Astrocyte (in vitro differentiated cells and primary cell): ENCODE measurements at regions not wholly inside any gene's neighbourhood (a gene's known extent, or its start where the extent isn't known, plus 50 kb on each side); places are given as distances from the start of the nearest gene placed in this dataset.

Experiments
- DNase-seq: peaks from one replicate; pipeline ENCODE4 v3.0.0-alpha.2; 2010; ENCODE audit warnings: low read depth
- FAIRE-seq: peaks from 2 replicates; lab custom pipeline; 2011; peaks lifted over from hg19 to GRCh38; lab: Jason Lieb, UNC
- H2AFZ ChIP-seq: 2 replicates; pipeline ENCODE4 v1.6.0; 2012; ENCODE audit warnings: low read depth, low read length, inconsistent platforms
- H3K27ac ChIP-seq: 2 replicates; pipeline ENCODE4 v1.5.1; 2011; ENCODE audit warnings: low read depth, low read length, inconsistent platforms
- H3K27me3 ChIP-seq: 2 replicates; pipeline ENCODE4 v1.6.0; 2011; ENCODE audit warnings: low read length, inconsistent platforms; ENCODE audit not compliant: insufficient read depth
- H3K36me3 ChIP-seq: 2 replicates; pipeline ENCODE4 v1.5.1; 2011; ENCODE audit warnings: low read length, inconsistent platforms; ENCODE audit not compliant: insufficient read depth
- H3K4me1 ChIP-seq: 2 replicates; pipeline ENCODE4 v1.5.1; 2011; ENCODE audit warnings: low read length, inconsistent platforms; ENCODE audit not compliant: insufficient read depth
- H3K4me2 ChIP-seq: 2 replicates; pipeline ENCODE4 v1.6.0; 2012; ENCODE audit warnings: low read length, inconsistent platforms
- H3K4me3 ChIP-seq: 2 replicates; pipeline ENCODE4 v1.5.1; 2011; ENCODE audit warnings: low read depth, mild to moderate bottlenecking, low read length, inconsistent platforms; ENCODE audit not compliant: insufficient read depth
- H3K79me2 ChIP-seq: 2 replicates; pipeline ENCODE4 v1.6.0; 2012; ENCODE audit warnings: mild to moderate bottlenecking, low read length, inconsistent platforms; ENCODE audit not compliant: insufficient read depth
- H3K9ac ChIP-seq: 2 replicates; pipeline ENCODE4 v1.6.0; 2012; ENCODE audit warnings: mild to moderate bottlenecking, low read length, inconsistent platforms
- H3K9me3 ChIP-seq: 2 replicates; pipeline ENCODE4 v1.5.1; 2012; ENCODE audit warnings: low read depth, mild to moderate bottlenecking, low read length, inconsistent platforms; ENCODE audit not compliant: insufficient read depth
- H4K20me1 ChIP-seq: 2 replicates; pipeline ENCODE4 v1.6.0; 2012; ENCODE audit warnings: low read length, inconsistent platforms; ENCODE audit not compliant: insufficient read depth
- H3K27ac Mint-ChIP-seq: one replicate; pipeline ENCODE4 v1.8.0; 2021; ENCODE audit warnings: mild to moderate bottlenecking, mixed read lengths; ENCODE audit not compliant: unreplicated experiment
- H3K27me3 Mint-ChIP-seq: one replicate; pipeline ENCODE4 v1.8.0; 2021; ENCODE audit warnings: low read depth, mixed read lengths; ENCODE audit not compliant: unreplicated experiment
- H3K36me3 Mint-ChIP-seq: one replicate; pipeline ENCODE4 v1.8.0; 2021; ENCODE audit warnings: low read depth, mixed read lengths; ENCODE audit not compliant: unreplicated experiment
- H3K4me1 Mint-ChIP-seq: one replicate; pipeline ENCODE4 v1.8.0; 2021; ENCODE audit warnings: low read depth, mixed read lengths; ENCODE audit not compliant: unreplicated experiment
- H3K4me3 Mint-ChIP-seq: one replicate; pipeline ENCODE4 v1.8.0; 2021; ENCODE audit warnings: mild to moderate bottlenecking, moderate library complexity, mixed read lengths; ENCODE audit not compliant: unreplicated experiment
- H3K9me3 Mint-ChIP-seq: one replicate; pipeline ENCODE4 v1.8.0; 2021; ENCODE audit warnings: mild to moderate bottlenecking, mixed read lengths; ENCODE audit not compliant: unreplicated experiment
- CTCF ChIP-seq: IDR thresholded peaks from 2 replicates; pipeline ENCODE4 v1.5.1; 2011; ENCODE audit warnings: low read depth, mild to moderate bottlenecking, inconsistent platforms, low read length, moderate library complexity; ENCODE audit not compliant: insufficient read depth
- EZH2 ChIP-seq: IDR thresholded peaks from 2 replicates; pipeline ENCODE4 v1.6.1; 2012; ENCODE audit warnings: mild to moderate bottlenecking, low read length, inconsistent platforms; ENCODE audit not compliant: insufficient read depth

- no peaks in the 10 kb centered on the region for H4K20me1 ChIP-seq
- Mint-ChIP-seq H3K27ac (no peak overlapping the region), H3K36me3 (no peaks in the 10 kb centered on the region), H3K4me3 (no peak overlapping the region), H3K9me3 (no peaks in the 10 kb centered on the region), H3K4me1 (peaks cover 8% of the 10 kb centered on the region), H3K27me3 (peaks cover 19% of the 10 kb centered on the region)
- FAIRE-seq (no peak), DNase-seq (no peak)
- H3K79me2 ChIP-seq, result no peaks in the 10 kb centered on the region
- H3K9ac ChIP-seq, result no peak overlapping the region
- no peak overlapping the region for H3K4me2 ChIP-seq
- peaks cover 23% of the 10 kb centered on the region for H3K27me3 ChIP-seq
- H3K9me3 ChIP-seq, result no peaks in the 10 kb centered on the region
- no peak overlapping the region for H3K4me3 ChIP-seq
- TF ChIP-seq CTCF (no peak), EZH2 (no peak)
- no peak overlapping the region for H3K27ac ChIP-seq
- peaks cover 6% of the 10 kb centered on the region for H3K4me1 ChIP-seq
- H3K36me3 ChIP-seq, result no peaks in the 10 kb centered on the region
- no peak overlapping the region for H2AFZ ChIP-seq
Observed at GRCh38 chr2:64313398-64313723, 140.6 kb upstream of the LGALSL start.

GRCh38 chr2:64315291-64315960, 138.5 kb upstream of the LGALSL start:
- Mint-ChIP-seq H3K9me3 (peaks cover 2% of the 10 kb centered on the region), H3K27me3 (peaks cover 20% of the 10 kb centered on the region), H3K27ac (no peak overlapping the region), H3K4me1 (peaks cover 8% of the 10 kb centered on the region), H3K4me3 (no peak overlapping the region), H3K36me3 (no peaks in the 10 kb centered on the region)
- H3K4me1 ChIP-seq, result peaks cover 6% of the 10 kb centered on the region
- H3K9me3 ChIP-seq, result no peaks in the 10 kb centered on the region
- H3K27ac ChIP-seq, result no peak overlapping the region
- H3K4me2 ChIP-seq, result no peak overlapping the region
- H4K20me1 ChIP-seq, result no peaks in the 10 kb centered on the region
- FAIRE-seq (no peak), DNase-seq (no peak)
- H2AFZ ChIP-seq, result no peak overlapping the region
- H3K36me3 ChIP-seq, result no peaks in the 10 kb centered on the region
- TF ChIP-seq EZH2 (no peak), CTCF (no peak)
- H3K4me3 ChIP-seq, result no peak overlapping the region
- no peak overlapping the region for H3K9ac ChIP-seq
- peaks cover 29% of the 10 kb centered on the region for H3K27me3 ChIP-seq
- H3K79me2 ChIP-seq, result no peaks in the 10 kb centered on the region

- DNase-seq (no peak), FAIRE-seq (no peak)
- H4K20me1 ChIP-seq, result no peaks in the 10 kb centered on the region
- no peak for TF ChIP-seq EZH2
- no peaks in the 10 kb centered on the region for H3K79me2 ChIP-seq
- H3K9ac ChIP-seq, result no peak overlapping the region
- no peaks in the 10 kb centered on the region for H3K9me3 ChIP-seq
- H3K36me3 ChIP-seq, result no peaks in the 10 kb centered on the region
- peaks cover 46% of the 10 kb centered on the region for H3K27me3 ChIP-seq
- H3K4me1 ChIP-seq, result no peaks in the 10 kb centered on the region
- Mint-ChIP-seq H3K4me1 (no peaks in the 10 kb centered on the region), H3K36me3 (no peaks in the 10 kb centered on the region), H3K4me3 (no peak overlapping the region), H3K27ac (no peak overlapping the region), H3K9me3 (peaks cover 5% of the 10 kb centered on the region), H3K27me3 (peaks cover 30% of the 10 kb centered on the region)
- H3K4me3 ChIP-seq, result no peak overlapping the region
- no peak overlapping the region for H3K27ac ChIP-seq
- H2AFZ ChIP-seq, result no peak overlapping the region
- H3K4me2 ChIP-seq, result no peak overlapping the region
Observed at GRCh38 chr2:64317707-64318475, 136.1 kb upstream of the LGALSL start.
